ENCODE measurements at regions not wholly inside any gene's neighbourhood (a gene's known extent, or its start where the extent isn't known, plus 50 kb on each side); places are given as distances from the start of the nearest gene placed in this dataset.
"Not testable (repeated sequence)": the region's sequence is repeated elsewhere in the genome, so short reads cannot be mapped to it uniquely, and the experiment has no call there.

GRCh38 chr1:121068738-121069499, 115.2 kb downstream of the FAM72B start:
- H4K20me1 ChIP-seq (ENCODE audit: insufficient read depth, low read length); H3F3A ChIP-seq (ENCODE audit: insufficient read depth, low read length); DNase-seq; H3K4me2 ChIP-seq (ENCODE audit: low read depth, low read length); H3K36me3 ChIP-seq (replicated peaks; ENCODE audit: insufficient read depth, low read length); H3K27me3 ChIP-seq (replicated peaks; ENCODE audit: insufficient read depth, low read length); H2AFZ ChIP-seq (ENCODE audit: low read length); H3K9me3 ChIP-seq (replicated peaks; ENCODE audit: insufficient read depth, low read length); H3K9me2 ChIP-seq (replicated peaks; ENCODE audit: insufficient read depth, low read length); H3K4me1 ChIP-seq (ENCODE audit: low read length); H3K4me3 ChIP-seq (ENCODE audit: low read length); H3K27ac ChIP-seq (ENCODE audit: low read length); H3K9ac ChIP-seq (ENCODE audit: low read length); H3K79me2 ChIP-seq (ENCODE audit: low read length): not testable (repeated sequence)

DNA sequence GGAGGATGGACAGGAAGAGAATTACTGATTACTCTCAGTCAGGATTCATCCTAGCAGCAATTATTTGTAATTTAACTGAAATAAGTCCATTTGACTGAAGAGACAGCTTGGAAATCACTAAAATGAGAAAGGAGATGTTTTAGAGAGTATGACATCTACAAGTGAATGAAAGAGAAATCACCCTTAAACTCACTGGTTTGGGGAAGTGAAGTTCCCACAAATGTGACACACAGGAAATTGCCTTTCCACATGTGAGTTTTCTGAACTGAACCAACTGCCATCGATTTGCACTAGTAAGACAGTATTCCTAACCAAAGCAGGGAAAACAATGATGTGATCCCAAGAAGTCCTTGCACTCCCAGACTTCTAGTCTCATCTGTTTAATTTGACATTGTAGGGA, 110.3 kb downstream of the FAM72B start:
- H3F3A ChIP-seq (ENCODE audit: insufficient read depth, low read length); H3K4me1 ChIP-seq (ENCODE audit: low read length); H3K4me2 ChIP-seq (ENCODE audit: low read depth, low read length); H3K9me2 ChIP-seq (replicated peaks; ENCODE audit: insufficient read depth, low read length); H4K20me1 ChIP-seq (ENCODE audit: insufficient read depth, low read length); H3K27ac ChIP-seq (ENCODE audit: low read length); H3K27me3 ChIP-seq (replicated peaks; ENCODE audit: insufficient read depth, low read length); H3K9ac ChIP-seq (ENCODE audit: low read length); H3K36me3 ChIP-seq (replicated peaks; ENCODE audit: insufficient read depth, low read length); H2AFZ ChIP-seq (ENCODE audit: low read length); H3K79me2 ChIP-seq (ENCODE audit: low read length); DNase-seq; H3K4me3 ChIP-seq (ENCODE audit: low read length); H3K9me3 ChIP-seq (replicated peaks; ENCODE audit: insufficient read depth, low read length): not testable (repeated sequence)

- H3K36me3 ChIP-seq (replicated peaks; ENCODE audit: insufficient read depth, low read length); DNase-seq; H3K27me3 ChIP-seq (replicated peaks; ENCODE audit: insufficient read depth, low read length); H3K4me2 ChIP-seq (ENCODE audit: low read depth, low read length); H3K27ac ChIP-seq (ENCODE audit: low read length); H3F3A ChIP-seq (ENCODE audit: insufficient read depth, low read length); H3K9me3 ChIP-seq (replicated peaks; ENCODE audit: insufficient read depth, low read length); H4K20me1 ChIP-seq (ENCODE audit: insufficient read depth, low read length); H2AFZ ChIP-seq (ENCODE audit: low read length); H3K9me2 ChIP-seq (replicated peaks; ENCODE audit: insufficient read depth, low read length); H3K9ac ChIP-seq (ENCODE audit: low read length); H3K79me2 ChIP-seq (ENCODE audit: low read length); H3K4me3 ChIP-seq (ENCODE audit: low read length); H3K4me1 ChIP-seq (ENCODE audit: low read length): not testable (repeated sequence)
Observed at GRCh38 chr1:121075254-121075805, 108.8 kb downstream of the FAM72B start.

GRCh38 chr1:121076674-121077073, 107.5 kb downstream of the FAM72B start:
- not testable (repeated sequence) for H3K4me3 ChIP-seq (ENCODE audit: low read length); H3K27me3 ChIP-seq (replicated peaks; ENCODE audit: insufficient read depth, low read length); H3K4me1 ChIP-seq (ENCODE audit: low read length); H3K9ac ChIP-seq (ENCODE audit: low read length); H4K20me1 ChIP-seq (ENCODE audit: insufficient read depth, low read length); H3K27ac ChIP-seq (ENCODE audit: low read length); H2AFZ ChIP-seq (ENCODE audit: low read length); H3F3A ChIP-seq (ENCODE audit: insufficient read depth, low read length); H3K36me3 ChIP-seq (replicated peaks; ENCODE audit: insufficient read depth, low read length); H3K9me3 ChIP-seq (replicated peaks; ENCODE audit: insufficient read depth, low read length); DNase-seq; H3K79me2 ChIP-seq (ENCODE audit: low read length); H3K9me2 ChIP-seq (replicated peaks; ENCODE audit: insufficient read depth, low read length); H3K4me2 ChIP-seq (ENCODE audit: low read depth, low read length)

- H3K27ac ChIP-seq (ENCODE audit: low read length); H3K9ac ChIP-seq (ENCODE audit: low read length); H2AFZ ChIP-seq (ENCODE audit: low read length): not testable (repeated sequence)
Observed at GRCh38 chr1:121079655-121080054, 104.5 kb downstream of the FAM72B start.

DNA sequence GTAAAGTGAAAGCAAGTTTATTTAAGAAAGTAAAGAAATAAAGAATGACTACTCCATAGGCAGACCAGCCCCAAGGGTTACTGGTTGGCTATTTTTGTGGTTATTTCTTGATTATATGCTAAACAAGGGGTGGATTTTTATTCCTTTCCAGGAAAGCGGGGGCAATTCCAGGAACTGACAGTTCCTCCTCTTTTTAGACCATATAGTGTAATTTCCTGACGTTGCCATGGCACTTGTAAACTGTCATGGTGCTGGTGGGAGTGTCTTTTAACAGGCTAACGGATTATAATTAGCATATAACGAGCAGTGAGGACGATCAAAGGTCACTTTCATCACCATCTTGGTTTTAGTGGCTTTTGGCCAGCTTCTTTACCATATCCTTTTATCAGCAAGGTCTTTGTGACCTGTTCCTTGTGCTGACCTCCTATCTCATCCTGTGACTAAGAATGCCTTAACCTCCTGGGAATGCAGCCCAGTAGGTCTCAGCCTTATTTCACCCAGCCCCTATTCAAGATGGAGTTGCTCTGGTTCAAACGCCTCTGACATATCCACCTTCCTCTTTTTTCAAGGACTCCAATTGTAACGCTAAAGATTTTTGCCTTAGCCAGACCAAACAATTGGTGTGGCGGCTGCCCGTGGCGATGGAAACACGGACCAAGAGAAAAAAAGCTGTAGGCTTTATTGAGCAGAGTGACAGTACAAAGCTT, 103.8 kb downstream of the FAM72B start:
- not testable (repeated sequence) for H3K4me2 ChIP-seq (ENCODE audit: low read depth, low read length); H3K79me2 ChIP-seq (ENCODE audit: low read length); H3K9ac ChIP-seq (ENCODE audit: low read length)

More at GRCh38 chr1:121079655-121080054, 104.5 kb downstream of the FAM72B start:
- H3K9me2 ChIP-seq (replicated peaks; ENCODE audit: insufficient read depth, low read length); H3K4me1 ChIP-seq (ENCODE audit: low read length); H3K27me3 ChIP-seq (replicated peaks; ENCODE audit: insufficient read depth, low read length); H4K20me1 ChIP-seq (ENCODE audit: insufficient read depth, low read length); H3K9me3 ChIP-seq (replicated peaks; ENCODE audit: insufficient read depth, low read length); H3K4me2 ChIP-seq (ENCODE audit: low read depth, low read length); H3K4me3 ChIP-seq (ENCODE audit: low read length); H3F3A ChIP-seq (ENCODE audit: insufficient read depth, low read length); H3K36me3 ChIP-seq (replicated peaks; ENCODE audit: insufficient read depth, low read length); H3K79me2 ChIP-seq (ENCODE audit: low read length); DNase-seq: not testable (repeated sequence)

DNA sequence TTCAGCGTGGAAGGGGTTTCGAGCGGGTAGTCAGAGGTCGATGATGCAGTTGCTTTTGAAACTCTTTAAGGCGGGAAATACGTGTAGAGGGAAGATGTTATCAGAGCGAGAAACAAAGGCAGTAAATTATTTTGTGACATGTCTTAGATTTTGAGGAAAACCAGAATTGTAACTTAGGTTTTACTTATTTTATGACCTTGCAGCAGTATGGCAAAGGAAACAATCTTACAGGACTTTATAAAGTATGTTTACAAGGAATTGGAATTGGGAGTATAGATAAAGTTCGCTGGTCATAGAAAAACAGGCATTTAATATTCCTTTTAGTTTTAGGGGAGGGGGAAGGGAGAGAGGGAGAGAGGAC, 103.3 kb downstream of the FAM72B start:
- H3K4me2 ChIP-seq (ENCODE audit: low read depth, low read length); H3K79me2 ChIP-seq (ENCODE audit: low read length); DNase-seq; H3K9me3 ChIP-seq (replicated peaks; ENCODE audit: insufficient read depth, low read length); H3K9me2 ChIP-seq (replicated peaks; ENCODE audit: insufficient read depth, low read length); H3K27ac ChIP-seq (ENCODE audit: low read length); H3K4me1 ChIP-seq (ENCODE audit: low read length); H3K36me3 ChIP-seq (replicated peaks; ENCODE audit: insufficient read depth, low read length); H3K4me3 ChIP-seq (ENCODE audit: low read length); H4K20me1 ChIP-seq (ENCODE audit: insufficient read depth, low read length); H2AFZ ChIP-seq (ENCODE audit: low read length); H3K9ac ChIP-seq (ENCODE audit: low read length); H3F3A ChIP-seq (ENCODE audit: insufficient read depth, low read length); H3K27me3 ChIP-seq (replicated peaks; ENCODE audit: insufficient read depth, low read length): not testable (repeated sequence)

More for the DNA sequence above, 103.8 kb downstream of the FAM72B start:
- H3K9me2 ChIP-seq (replicated peaks; ENCODE audit: insufficient read depth, low read length); H3K4me1 ChIP-seq (ENCODE audit: low read length); H3K27me3 ChIP-seq (replicated peaks; ENCODE audit: insufficient read depth, low read length); H3K36me3 ChIP-seq (replicated peaks; ENCODE audit: insufficient read depth, low read length); H3K27ac ChIP-seq (ENCODE audit: low read length); H3K9me3 ChIP-seq (replicated peaks; ENCODE audit: insufficient read depth, low read length); H2AFZ ChIP-seq (ENCODE audit: low read length); H3K4me3 ChIP-seq (ENCODE audit: low read length); DNase-seq; H3F3A ChIP-seq (ENCODE audit: insufficient read depth, low read length); H4K20me1 ChIP-seq (ENCODE audit: insufficient read depth, low read length): not testable (repeated sequence)

Data from MM.1S (cell line).